ENCODE measurements at regions not wholly inside any gene's neighbourhood (a gene's known extent, or its start where the extent isn't known, plus 50 kb on each side); places are given as distances from the start of the nearest gene placed in this dataset.

DNA sequence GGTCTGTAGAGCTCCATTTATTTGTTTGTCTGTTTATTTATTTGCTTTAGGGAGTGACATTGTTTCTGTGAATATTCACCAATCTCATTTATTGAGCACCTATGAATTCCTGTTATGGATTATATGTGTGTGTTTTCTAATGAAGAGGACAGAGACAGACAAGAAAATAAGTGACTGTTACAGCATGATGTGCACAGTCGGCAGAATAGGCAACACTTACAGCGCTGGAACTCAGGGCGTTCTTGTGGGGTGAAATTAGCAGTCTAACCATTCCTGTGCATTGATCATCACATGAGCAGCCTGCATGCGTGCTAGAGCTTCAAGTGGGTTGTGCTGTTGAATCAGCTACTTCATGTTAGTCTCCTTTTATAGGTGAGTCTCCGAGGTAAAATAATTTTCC lies 960.7 kb downstream of the SLC4A3 start:
- no peak overlapping the region for H2AFZ ChIP-seq (ENCODE audit: low read depth, low read length)
- no peaks in the 10 kb centered on the region for H3K4me1 ChIP-seq (ENCODE audit: insufficient read depth, low read length)
- H3K9me3 ChIP-seq (ENCODE audit: insufficient read depth, low read depth, low read length): no peaks in the 10 kb centered on the region
- H3K4me2 ChIP-seq (ENCODE audit: low read length): no peak overlapping the region
- no peaks in the 10 kb centered on the region for H3K79me2 ChIP-seq (ENCODE audit: insufficient read depth, low read length)
- H3K36me3 ChIP-seq (ENCODE audit: insufficient read depth, low read length): no peaks in the 10 kb centered on the region
- H3K4me3 ChIP-seq (ENCODE audit: insufficient read depth, low read depth, low read length): no peak overlapping the region
- no peaks in the 10 kb centered on the region for H3K9me3 Mint-ChIP-seq (ENCODE audit: unreplicated experiment)
- no peak overlapping the region for H3K9ac ChIP-seq (ENCODE audit: low read length)
- H4K20me1 ChIP-seq (ENCODE audit: insufficient read depth, low read length): no peaks in the 10 kb centered on the region
- H3K27me3 Mint-ChIP-seq (ENCODE audit: low read depth, unreplicated experiment): peaks cover 11% of the 10 kb centered on the region
- TF ChIP-seq EZH2 (IDR thresholded peaks at IDR 0.05; ENCODE audit: insufficient read depth, low read length): no peak
- TF ChIP-seq, protein P1, sequence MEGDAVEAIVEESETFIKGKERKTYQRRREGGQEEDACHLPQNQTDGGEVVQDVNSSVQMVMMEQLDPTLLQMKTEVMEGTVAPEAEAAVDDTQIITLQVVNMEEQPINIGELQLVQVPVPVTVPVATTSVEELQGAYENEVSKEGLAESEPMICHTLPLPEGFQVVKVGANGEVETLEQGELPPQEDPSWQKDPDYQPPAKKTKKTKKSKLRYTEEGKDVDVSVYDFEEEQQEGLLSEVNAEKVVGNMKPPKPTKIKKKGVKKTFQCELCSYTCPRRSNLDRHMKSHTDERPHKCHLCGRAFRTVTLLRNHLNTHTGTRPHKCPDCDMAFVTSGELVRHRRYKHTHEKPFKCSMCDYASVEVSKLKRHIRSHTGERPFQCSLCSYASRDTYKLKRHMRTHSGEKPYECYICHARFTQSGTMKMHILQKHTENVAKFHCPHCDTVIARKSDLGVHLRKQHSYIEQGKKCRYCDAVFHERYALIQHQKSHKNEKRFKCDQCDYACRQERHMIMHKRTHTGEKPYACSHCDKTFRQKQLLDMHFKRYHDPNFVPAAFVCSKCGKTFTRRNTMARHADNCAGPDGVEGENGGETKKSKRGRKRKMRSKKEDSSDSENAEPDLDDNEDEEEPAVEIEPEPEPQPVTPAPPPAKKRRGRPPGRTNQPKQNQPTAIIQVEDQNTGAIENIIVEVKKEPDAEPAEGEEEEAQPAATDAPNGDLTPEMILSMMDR (IDR thresholded peaks at IDR 0.05; ENCODE audit: insufficient read depth, low read depth, low read length): no peak
- no peaks in the 10 kb centered on the region for H3K27me3 ChIP-seq (ENCODE audit: insufficient read depth, low read length)
- H3K27ac ChIP-seq (ENCODE audit: low read depth, low read length): no peak overlapping the region
- H3K36me3 Mint-ChIP-seq (ENCODE audit: low read depth, unreplicated experiment): no peaks in the 10 kb centered on the region
- no peak overlapping the region for H3K27ac Mint-ChIP-seq (ENCODE audit: unreplicated experiment)
- no peaks in the 10 kb centered on the region for H3K4me1 Mint-ChIP-seq (ENCODE audit: low read depth, unreplicated experiment)
- no peak overlapping the region for H3K4me3 Mint-ChIP-seq (ENCODE audit: unreplicated experiment)
- DNase-seq (ENCODE audit: low read depth): no peak
- FAIRE-seq: no peak

- DNase-seq (ENCODE audit: low read depth) (no peak), FAIRE-seq (no peak)
- no peak overlapping the region for H3K4me2 ChIP-seq (ENCODE audit: low read length)
- H3K36me3 ChIP-seq (ENCODE audit: insufficient read depth, low read length): no peaks in the 10 kb centered on the region
- Mint-ChIP-seq H3K27me3 (ENCODE audit: low read depth, unreplicated experiment) (peaks cover 11% of the 10 kb centered on the region), H3K4me3 (ENCODE audit: unreplicated experiment) (no peak overlapping the region), H3K27ac (ENCODE audit: unreplicated experiment) (no peak overlapping the region), H3K36me3 (ENCODE audit: low read depth, unreplicated experiment) (no peaks in the 10 kb centered on the region), H3K9me3 (ENCODE audit: unreplicated experiment) (no peaks in the 10 kb centered on the region), H3K4me1 (ENCODE audit: low read depth, unreplicated experiment) (no peaks in the 10 kb centered on the region)
- no peak overlapping the region for H3K9ac ChIP-seq (ENCODE audit: low read length)
- no peak overlapping the region for H2AFZ ChIP-seq (ENCODE audit: low read depth, low read length)
- no peak for TF ChIP-seq EZH2 (IDR thresholded peaks at IDR 0.05; ENCODE audit: insufficient read depth, low read length)
- TF ChIP-seq, protein P1 (IDR thresholded peaks at IDR 0.05; ENCODE audit: insufficient read depth, low read depth, low read length): no peak
- no peaks in the 10 kb centered on the region for H3K27me3 ChIP-seq (ENCODE audit: insufficient read depth, low read length)
- H3K4me3 ChIP-seq (ENCODE audit: insufficient read depth, low read depth, low read length): no peak overlapping the region
- H3K4me1 ChIP-seq (ENCODE audit: insufficient read depth, low read length): no peaks in the 10 kb centered on the region
- no peak overlapping the region for H3K27ac ChIP-seq (ENCODE audit: low read depth, low read length)
- H3K79me2 ChIP-seq (ENCODE audit: insufficient read depth, low read length): no peaks in the 10 kb centered on the region
- H3K9me3 ChIP-seq (ENCODE audit: insufficient read depth, low read depth, low read length): no peaks in the 10 kb centered on the region
- H4K20me1 ChIP-seq (ENCODE audit: insufficient read depth, low read length): no peaks in the 10 kb centered on the region
Observed at GRCh38 chr2:220590476-220590875, 963.0 kb downstream of the SLC4A3 start.

GRCh38 chr2:220593526-220593925 lies 966.1 kb downstream of the SLC4A3 start:
- Histone ChIP-seq H4K20me1 (ENCODE audit: insufficient read depth, low read length) (no peaks in the 10 kb centered on the region), H3K36me3 (ENCODE audit: insufficient read depth, low read length) (no peaks in the 10 kb centered on the region), H3K9me3 (ENCODE audit: insufficient read depth, low read depth, low read length) (no peaks in the 10 kb centered on the region), H3K4me1 (ENCODE audit: insufficient read depth, low read length) (no peaks in the 10 kb centered on the region), H2AFZ (ENCODE audit: low read depth, low read length) (no peak overlapping the region), H3K79me2 (ENCODE audit: insufficient read depth, low read length) (no peaks in the 10 kb centered on the region), H3K4me3 (ENCODE audit: insufficient read depth, low read depth, low read length) (no peak overlapping the region), H3K9ac (ENCODE audit: low read length) (no peak overlapping the region), H3K27me3 (ENCODE audit: insufficient read depth, low read length) (no peaks in the 10 kb centered on the region), H3K4me2 (ENCODE audit: low read length) (no peak overlapping the region), H3K27ac (ENCODE audit: low read depth, low read length) (no peak overlapping the region)
- no peak overlapping the region for H3K4me3 Mint-ChIP-seq (ENCODE audit: unreplicated experiment)
- DNase-seq (ENCODE audit: low read depth) (no peak), FAIRE-seq (no peak)
- no peaks in the 10 kb centered on the region for H3K4me1 Mint-ChIP-seq (ENCODE audit: low read depth, unreplicated experiment)
- H3K36me3 Mint-ChIP-seq (ENCODE audit: low read depth, unreplicated experiment): no peaks in the 10 kb centered on the region
- peaks cover 5% of the 10 kb centered on the region for H3K27me3 Mint-ChIP-seq (ENCODE audit: low read depth, unreplicated experiment)
- TF ChIP-seq, protein P1 (IDR thresholded peaks at IDR 0.05; ENCODE audit: insufficient read depth, low read depth, low read length): no peak
- TF ChIP-seq EZH2 (IDR thresholded peaks at IDR 0.05; ENCODE audit: insufficient read depth, low read length): no peak
- H3K27ac Mint-ChIP-seq (ENCODE audit: unreplicated experiment): no peak overlapping the region
- no peaks in the 10 kb centered on the region for H3K9me3 Mint-ChIP-seq (ENCODE audit: unreplicated experiment)
